ENCODE measurements at regions not wholly inside any gene's neighbourhood (a gene's known extent, or its start where the extent isn't known, plus 50 kb on each side); places are given as distances from the start of the nearest gene placed in this dataset.

DNA sequence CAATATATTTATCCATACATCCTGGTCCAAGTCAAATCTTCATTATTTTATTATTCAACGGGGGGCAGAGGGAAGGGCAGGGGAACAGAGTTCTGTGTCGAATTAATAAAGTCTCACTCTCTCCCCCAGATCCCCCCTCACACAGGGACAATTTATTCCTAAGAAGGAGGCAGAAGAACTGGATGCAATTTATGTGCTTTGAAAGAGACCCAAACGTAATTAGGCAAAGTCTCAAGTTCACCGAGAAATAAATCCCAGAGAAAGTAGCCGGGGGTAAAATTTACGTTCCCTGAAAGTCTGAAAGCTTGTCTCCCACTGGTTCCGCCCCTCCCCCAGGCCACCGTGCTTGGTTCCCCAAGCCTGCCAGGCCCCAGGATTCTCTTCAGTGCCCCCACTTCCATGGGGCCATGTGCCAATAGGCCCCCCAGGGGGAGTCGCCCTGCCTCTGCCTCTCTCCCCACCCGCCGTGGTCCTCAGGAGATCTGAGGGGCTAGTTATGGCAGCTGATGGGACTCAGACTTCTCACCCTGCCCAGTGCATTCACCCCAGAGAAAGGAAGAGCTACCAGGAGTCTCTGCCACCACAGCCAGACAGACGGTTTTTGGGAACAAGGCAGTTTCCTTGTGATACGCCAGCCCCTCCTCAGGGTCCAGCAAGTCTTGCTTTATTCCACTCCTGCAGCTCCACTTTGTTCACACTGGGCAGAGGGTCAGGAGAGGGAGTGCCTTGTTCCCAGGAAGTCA is 215.5 kb downstream of the CYP26B1 start:
- Mint-ChIP-seq H3K27ac (no peak overlapping the region), H3K27me3 (peaks cover 12% of the 10 kb centered on the region), H3K4me1 (no peaks in the 10 kb centered on the region), H3K4me3 (no peak overlapping the region), H3K36me3 (ENCODE audit: low read depth) (peaks cover 2% of the 10 kb centered on the region)
- DNase-seq (no peak), ATAC-seq (no peak)
- H3K9me3 ChIP-seq (ENCODE audit: control insufficient read depth, low read length, poor library complexity, severe bottlenecking) = no peaks in the 10 kb centered on the region

DNA sequence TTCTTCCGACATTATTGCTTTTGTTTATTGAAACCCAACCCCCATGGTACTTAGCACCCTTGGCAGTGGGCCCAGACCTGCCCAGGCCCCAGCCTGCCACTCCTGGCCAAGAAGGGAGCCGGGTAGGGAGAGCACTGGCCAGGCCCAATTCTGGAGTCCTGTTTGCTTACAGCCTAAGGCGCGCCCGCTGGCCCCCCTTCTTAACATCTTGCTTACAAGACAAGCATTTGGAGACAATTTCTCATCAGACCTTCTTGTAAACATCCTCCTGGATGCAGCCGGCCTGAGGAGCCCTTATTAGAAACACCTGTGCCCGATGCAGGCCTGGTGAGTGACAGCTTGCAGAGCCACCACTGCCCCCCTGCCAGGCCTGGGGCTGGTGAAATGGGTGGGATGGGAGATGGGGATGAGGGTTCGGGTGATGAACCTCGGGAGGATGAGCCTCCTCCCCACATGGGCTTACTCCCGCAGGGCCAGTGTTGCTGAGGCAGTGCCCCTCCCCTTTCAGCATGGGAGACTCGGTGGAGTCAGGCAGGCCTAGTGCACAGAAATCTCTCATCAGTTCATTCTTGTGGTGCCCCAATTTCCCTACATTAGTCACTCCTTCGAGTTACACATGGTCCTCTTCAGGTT is 217.5 kb downstream of the CYP26B1 start:
- peaks cover 3% of the 10 kb centered on the region for H3K4me1 Mint-ChIP-seq
- ATAC-seq = no peak
- no peak overlapping the region for H3K27ac Mint-ChIP-seq
- H3K4me3 Mint-ChIP-seq = no peak overlapping the region
- no peaks in the 10 kb centered on the region for H3K9me3 ChIP-seq (ENCODE audit: control insufficient read depth, low read length, poor library complexity, severe bottlenecking)
- peaks cover 12% of the 10 kb centered on the region for H3K27me3 Mint-ChIP-seq
- peaks cover 2% of the 10 kb centered on the region for H3K36me3 Mint-ChIP-seq (ENCODE audit: low read depth)
- no peak for DNase-seq

DNA sequence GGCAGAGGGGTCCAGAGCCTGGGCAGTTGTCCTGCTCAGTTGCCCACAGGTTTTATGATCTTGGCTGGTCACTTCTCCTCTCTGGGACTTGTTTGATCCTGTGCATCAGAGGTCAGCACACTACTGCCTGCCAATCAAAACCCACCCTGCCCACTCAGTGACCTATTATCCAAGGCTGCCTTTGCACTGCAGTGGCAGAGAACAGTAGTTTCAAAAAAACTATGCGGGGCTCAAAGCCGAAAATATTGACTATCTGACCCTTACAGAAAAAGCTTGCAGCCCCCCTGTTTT is 218.2 kb downstream of the CYP26B1 start:
- H3K27ac Mint-ChIP-seq = no peak overlapping the region
- DNase-seq (no peak), ATAC-seq (no peak)
- H3K4me3 Mint-ChIP-seq = no peak overlapping the region
- H3K36me3 Mint-ChIP-seq (ENCODE audit: low read depth) = peaks cover 2% of the 10 kb centered on the region
- peaks cover 5% of the 10 kb centered on the region for H3K4me1 Mint-ChIP-seq
- H3K9me3 ChIP-seq (ENCODE audit: control insufficient read depth, low read length, poor library complexity, severe bottlenecking) = no peaks in the 10 kb centered on the region
- H3K27me3 Mint-ChIP-seq = peaks cover 12% of the 10 kb centered on the region

DNA sequence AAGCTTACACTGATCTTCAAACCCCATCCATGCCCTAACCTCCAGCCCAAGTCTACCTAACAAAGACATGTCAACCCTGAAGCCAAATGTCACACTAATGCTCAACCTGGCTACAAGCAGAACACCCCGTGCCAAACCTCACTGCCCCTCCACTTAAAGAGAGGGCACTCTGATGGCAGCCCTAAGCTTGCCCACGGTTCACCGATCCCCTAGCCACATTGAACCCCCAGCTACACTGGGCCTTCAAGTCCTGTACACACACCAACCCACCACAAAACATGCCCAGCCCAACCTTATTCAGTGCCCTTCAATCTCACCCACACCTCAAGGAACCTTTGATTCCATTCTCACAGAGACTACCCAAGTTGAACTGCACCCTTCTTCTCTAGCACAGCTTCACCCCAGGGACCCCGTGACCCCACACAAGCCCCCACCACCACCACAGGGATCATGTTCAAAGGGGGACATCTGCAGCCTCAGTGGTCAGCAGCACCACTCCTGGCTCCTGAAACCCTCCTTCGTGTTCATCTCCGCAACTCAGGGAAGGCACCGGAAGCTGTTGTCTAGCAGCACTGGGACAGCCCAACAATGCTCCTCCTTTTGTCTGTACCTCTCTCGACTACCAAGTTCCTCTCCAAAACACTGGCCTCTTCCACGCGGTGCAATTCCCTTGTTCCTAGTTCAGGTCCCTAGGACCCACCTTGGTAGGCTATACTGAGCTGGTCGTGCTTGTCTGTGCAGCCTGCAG is 218.8 kb downstream of the CYP26B1 start:
- peaks cover 12% of the 10 kb centered on the region for H3K27me3 Mint-ChIP-seq
- no peaks in the 10 kb centered on the region for H3K9me3 ChIP-seq (ENCODE audit: control insufficient read depth, low read length, poor library complexity, severe bottlenecking)
- H3K36me3 Mint-ChIP-seq (ENCODE audit: low read depth) = peaks cover 2% of the 10 kb centered on the region
- H3K27ac Mint-ChIP-seq = no peak overlapping the region
- H3K4me3 Mint-ChIP-seq = no peak overlapping the region
- H3K4me1 Mint-ChIP-seq = peaks cover 8% of the 10 kb centered on the region
- ATAC-seq = no peak
- no peak for DNase-seq

DNA sequence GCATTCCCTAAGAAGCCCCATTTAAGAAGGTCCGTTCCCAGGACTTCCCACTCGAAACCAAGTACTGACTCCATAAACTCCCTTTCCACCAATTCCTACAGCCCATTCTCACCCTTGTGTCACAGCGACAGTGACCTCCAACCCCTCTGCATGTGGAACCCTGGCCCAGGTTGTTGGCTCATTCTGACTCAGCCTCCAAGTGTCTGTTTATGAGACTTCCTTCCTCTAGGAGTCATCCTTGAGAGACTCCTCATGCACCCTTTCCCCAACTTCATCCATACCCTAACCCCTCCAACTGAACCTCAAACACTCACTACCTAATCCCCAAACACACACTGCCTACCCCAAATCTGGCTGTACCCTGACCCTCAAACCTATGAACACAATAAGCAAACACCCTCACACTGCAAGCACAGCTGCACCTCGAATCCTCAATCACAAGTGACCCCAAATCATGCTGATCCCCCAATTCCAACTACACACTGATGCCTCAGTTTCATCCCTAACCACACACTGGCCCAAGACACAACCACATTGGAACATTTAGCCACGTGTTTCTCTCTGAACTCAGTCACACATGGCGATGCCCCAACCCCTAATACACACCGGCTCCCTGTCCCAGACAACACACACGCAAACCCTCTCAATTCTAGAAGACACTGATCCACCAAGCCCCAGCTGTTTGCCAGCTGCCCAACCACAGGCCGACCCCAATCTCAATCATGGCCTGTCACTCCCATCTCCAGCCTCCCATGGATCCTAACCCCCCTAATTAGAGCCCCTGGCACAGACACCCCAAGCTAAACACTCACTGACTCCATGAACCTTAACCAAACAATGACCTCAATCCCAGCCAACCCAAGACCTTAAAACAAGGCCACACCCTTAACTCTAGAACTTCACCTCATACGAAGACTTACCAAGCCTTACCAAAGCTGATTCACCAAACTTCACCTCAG is 219.6 kb downstream of the CYP26B1 start:
- peaks cover 12% of the 10 kb centered on the region for H3K27me3 Mint-ChIP-seq
- DNase-seq (no peak), ATAC-seq (no peak)
- H3K4me3 Mint-ChIP-seq = no peak overlapping the region
- H3K9me3 ChIP-seq (ENCODE audit: control insufficient read depth, low read length, poor library complexity, severe bottlenecking) = no peaks in the 10 kb centered on the region
- H3K4me1 Mint-ChIP-seq = peaks cover 8% of the 10 kb centered on the region
- no peaks in the 10 kb centered on the region for H3K36me3 Mint-ChIP-seq (ENCODE audit: low read depth)
- H3K27ac Mint-ChIP-seq = no peak overlapping the region

DNA sequence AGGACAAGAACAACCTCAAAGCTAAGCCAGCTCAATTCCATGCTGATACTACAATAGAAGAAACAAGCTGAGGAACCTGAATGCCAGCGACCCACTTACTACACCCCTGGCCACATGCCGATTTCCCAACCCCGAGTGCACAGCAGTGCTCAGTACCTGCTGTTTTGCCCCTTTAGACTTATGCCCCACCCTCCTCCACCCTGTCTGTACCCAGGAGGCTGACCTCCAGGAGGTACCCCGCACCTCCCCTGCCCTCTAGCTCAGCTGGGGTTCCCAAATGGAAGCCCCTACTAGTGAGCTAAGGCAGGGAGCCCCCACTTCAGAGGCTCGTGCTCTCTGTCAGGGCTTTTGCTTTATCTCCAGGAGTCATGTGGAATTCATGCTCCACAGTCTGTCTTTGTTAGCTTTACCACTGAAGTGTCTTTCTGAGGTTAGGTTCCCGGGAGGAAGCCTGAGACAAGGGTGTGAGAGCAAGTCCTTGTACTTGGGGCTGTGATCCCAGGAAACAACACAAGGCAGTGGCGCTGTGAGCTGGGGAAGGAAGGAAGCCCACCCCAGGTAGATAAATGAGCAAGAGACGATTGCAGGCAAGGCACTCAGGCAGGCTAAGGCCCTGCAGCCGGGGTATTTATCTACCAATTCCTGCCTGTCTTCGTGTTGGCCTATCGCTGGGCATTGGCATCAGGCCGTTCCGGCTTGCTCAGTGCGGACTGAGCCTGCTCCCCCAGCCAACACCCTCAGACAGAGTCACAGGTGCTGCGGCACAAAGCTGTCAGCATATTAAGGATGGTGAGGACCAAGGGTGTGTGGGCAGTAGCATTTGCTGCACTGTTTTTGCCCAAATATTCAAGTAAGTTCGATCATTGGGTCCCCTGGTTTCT is 220.5 kb downstream of the CYP26B1 start:
- Mint-ChIP-seq H3K27me3 (peaks cover 11% of the 10 kb centered on the region), H3K36me3 (ENCODE audit: low read depth) (no peaks in the 10 kb centered on the region), H3K4me3 (no peak overlapping the region), H3K27ac (no peak overlapping the region), H3K4me1 (peaks cover 8% of the 10 kb centered on the region)
- ATAC-seq = no peak
- no peaks in the 10 kb centered on the region for H3K9me3 ChIP-seq (ENCODE audit: control insufficient read depth, low read length, poor library complexity, severe bottlenecking)
- no peak for DNase-seq

DNA sequence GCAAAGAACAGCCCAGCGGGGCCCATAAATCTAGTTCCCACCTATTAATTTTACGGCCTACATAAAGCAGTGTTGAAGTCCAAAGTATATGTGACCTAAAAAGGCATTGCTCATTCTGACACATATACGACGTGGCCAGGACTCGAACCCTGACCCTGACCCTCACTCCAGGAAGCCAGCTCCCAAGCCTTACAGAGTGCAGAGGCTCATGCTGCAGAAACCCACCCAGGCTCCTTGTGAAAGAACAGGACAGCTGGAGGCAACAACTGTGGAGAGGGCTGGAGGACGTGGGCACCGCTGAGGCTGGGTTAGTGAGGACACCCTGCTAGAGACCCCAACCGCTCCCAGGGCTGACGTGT is 221.6 kb downstream of the CYP26B1 start:
- Mint-ChIP-seq H3K27ac (no peak overlapping the region), H3K36me3 (ENCODE audit: low read depth) (no peaks in the 10 kb centered on the region), H3K27me3 (peaks cover 11% of the 10 kb centered on the region), H3K4me3 (no peak overlapping the region), H3K4me1 (peaks cover 8% of the 10 kb centered on the region)
- no peaks in the 10 kb centered on the region for H3K9me3 ChIP-seq (ENCODE audit: control insufficient read depth, low read length, poor library complexity, severe bottlenecking)
- no peak for DNase-seq
- ATAC-seq = no peak

DNA sequence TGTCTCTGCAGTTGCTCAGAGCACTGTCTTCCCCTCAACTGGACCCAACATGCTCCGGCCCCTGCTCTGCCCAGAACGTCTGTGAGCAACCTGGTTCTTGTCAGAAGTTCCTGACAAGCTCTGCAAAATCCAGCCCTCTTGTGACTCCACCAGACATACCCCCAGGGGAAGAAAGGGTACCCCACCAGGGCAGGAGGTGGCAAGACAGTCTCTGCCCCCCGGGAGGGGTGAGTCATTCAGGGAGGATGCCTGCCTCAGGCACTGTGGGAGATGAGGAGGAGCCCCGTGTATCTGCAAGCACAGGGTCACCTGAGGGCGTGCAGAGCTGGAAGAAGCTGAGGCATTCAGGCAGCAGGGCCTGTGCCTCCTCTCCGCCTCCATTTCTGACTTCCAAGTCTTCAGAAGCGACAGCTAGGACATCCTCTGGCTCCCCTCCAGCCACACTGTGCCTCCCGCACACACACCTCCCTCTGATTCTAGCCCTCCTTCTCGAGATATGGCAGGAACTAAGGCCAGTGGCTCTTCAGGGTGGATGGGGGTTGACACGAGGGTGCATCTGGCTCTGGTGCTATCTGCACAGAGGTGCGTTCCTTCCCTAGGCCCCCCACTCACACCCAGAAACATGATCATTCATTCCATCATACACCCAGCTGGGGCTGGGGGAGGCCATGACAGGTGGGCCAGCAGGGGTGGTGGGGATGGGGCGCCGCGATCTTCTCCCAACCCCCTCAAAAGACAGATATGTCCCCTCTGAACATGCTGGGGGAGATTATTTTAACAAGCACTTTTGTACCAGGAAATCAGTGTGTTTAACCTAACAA is 222.2 kb downstream of the CYP26B1 start:
- H3K9me3 ChIP-seq (ENCODE audit: control insufficient read depth, low read length, poor library complexity, severe bottlenecking) = no peaks in the 10 kb centered on the region
- Mint-ChIP-seq H3K27ac (no peak overlapping the region), H3K36me3 (ENCODE audit: low read depth) (no peaks in the 10 kb centered on the region), H3K4me1 (peaks cover 8% of the 10 kb centered on the region), H3K4me3 (no peak overlapping the region), H3K27me3 (peaks cover 11% of the 10 kb centered on the region)
- no peak for DNase-seq
- no peak for ATAC-seq

DNA sequence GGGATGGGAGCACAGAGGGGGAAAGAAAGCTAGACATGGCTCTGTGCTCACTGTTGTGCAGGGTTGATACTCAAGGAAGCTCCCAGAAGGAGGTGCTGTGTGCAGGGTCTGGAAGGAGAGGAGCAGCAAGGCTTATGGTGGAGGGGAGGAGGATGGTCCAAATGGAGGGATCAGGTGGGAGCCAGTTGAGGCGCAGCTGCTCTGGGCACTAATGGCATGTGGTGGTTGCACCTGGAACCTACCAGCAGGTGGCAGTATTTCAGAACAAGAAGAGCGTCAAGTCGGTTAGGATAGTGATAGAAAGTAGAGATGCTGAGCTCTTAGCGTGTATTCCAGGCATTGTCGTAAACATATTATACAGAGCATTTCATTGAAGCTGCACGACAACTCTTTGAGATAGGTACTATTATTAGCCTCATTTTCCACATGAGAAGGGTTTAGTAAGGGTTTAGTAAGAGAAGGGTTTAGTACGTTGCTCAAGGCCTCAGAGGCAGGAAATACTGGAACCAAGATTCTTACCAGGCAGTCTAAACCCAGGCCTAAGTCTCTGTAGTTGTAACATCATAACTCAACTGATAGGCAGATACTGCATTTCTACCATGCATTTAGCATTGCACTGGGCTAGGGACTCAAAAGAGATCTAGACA is 223.7 kb downstream of the CYP26B1 start:
- no peaks in the 10 kb centered on the region for H3K9me3 ChIP-seq (ENCODE audit: control insufficient read depth, low read length, poor library complexity, severe bottlenecking)
- Mint-ChIP-seq H3K4me3 (no peak overlapping the region), H3K27me3 (peaks cover 11% of the 10 kb centered on the region), H3K36me3 (ENCODE audit: low read depth) (no peaks in the 10 kb centered on the region), H3K27ac (no peak overlapping the region), H3K4me1 (peaks cover 8% of the 10 kb centered on the region)
- peak; percentile 60 for ATAC-seq
- DNase-seq = peak in 1 of 3 donors; percentile 33

DNA sequence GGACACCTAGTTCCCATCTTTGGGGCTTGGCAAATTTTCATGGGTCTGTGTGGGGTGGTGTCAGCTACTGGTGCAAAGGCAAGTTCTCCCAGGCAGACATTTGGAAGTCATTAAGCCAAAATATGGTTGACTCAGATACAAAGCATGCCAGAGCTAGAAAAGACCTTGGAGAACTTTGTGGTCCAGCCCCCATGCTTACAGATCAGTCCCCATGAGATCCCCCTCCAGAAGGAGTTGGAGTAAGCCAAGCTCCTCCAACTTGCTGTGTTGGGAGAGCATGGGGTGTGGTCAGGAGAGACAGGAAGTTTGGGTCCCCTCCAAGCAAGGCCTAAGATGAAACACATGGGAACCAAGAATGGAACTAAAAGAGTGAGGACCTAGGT is 224.5 kb downstream of the CYP26B1 start:
- H3K27ac Mint-ChIP-seq = no peak overlapping the region
- no peak overlapping the region for H3K4me3 Mint-ChIP-seq
- peaks cover 11% of the 10 kb centered on the region for H3K27me3 Mint-ChIP-seq
- DNase-seq = no peak
- H3K4me1 Mint-ChIP-seq = peaks cover 8% of the 10 kb centered on the region
- H3K9me3 ChIP-seq (ENCODE audit: control insufficient read depth, low read length, poor library complexity, severe bottlenecking) = no peaks in the 10 kb centered on the region
- ATAC-seq = no peak
- H3K36me3 Mint-ChIP-seq (ENCODE audit: low read depth) = no peaks in the 10 kb centered on the region

DNA sequence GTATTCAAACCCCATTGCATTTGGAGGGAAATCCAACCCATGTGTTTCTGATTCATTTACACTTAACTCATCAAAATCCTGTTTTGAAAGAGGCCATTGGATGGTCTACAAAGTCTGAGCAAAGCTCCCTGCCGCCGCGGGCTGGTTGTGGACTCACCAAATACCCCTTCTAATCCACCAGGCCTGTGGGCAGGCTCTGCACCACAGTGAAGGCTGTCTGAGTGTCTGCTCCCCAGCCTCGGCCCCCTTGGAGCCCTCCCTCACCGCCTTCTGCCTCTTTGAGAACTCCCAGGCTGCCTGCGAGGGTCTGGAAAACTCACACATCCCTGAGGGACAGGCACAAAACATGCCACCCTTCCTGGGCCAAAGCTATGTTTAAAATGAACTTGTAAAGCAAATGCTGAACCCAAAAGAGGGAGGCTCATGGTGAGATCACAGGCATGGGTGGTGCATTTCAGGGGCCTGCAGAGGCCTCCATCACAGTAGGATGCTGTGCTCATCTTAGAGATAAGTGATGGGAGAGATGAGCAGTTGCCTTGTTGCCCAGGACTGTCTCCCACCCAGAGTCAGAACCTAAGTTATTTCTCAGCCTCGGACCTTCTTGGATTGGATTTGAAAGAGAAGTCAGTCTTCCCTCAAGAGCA is 225.0 kb downstream of the CYP26B1 start:
- ATAC-seq = no peak
- no peak overlapping the region for H3K27ac Mint-ChIP-seq
- H3K4me3 Mint-ChIP-seq = no peak overlapping the region
- no peaks in the 10 kb centered on the region for H3K9me3 ChIP-seq (ENCODE audit: control insufficient read depth, low read length, poor library complexity, severe bottlenecking)
- peaks cover 11% of the 10 kb centered on the region for H3K27me3 Mint-ChIP-seq
- no peaks in the 10 kb centered on the region for H3K36me3 Mint-ChIP-seq (ENCODE audit: low read depth)
- H3K4me1 Mint-ChIP-seq = peaks cover 8% of the 10 kb centered on the region
- no peak for DNase-seq
